OCI-LY3 (cell line): ENCODE measurements at regions not wholly inside any gene's neighbourhood (a gene's known extent, or its start where the extent isn't known, plus 50 kb on each side); places are given as distances from the start of the nearest gene placed in this dataset.

Source experiments
- EZH2phosphoT487 ChIP-seq: fragments of 200-600 bp; shearing (Covaris generic); IDR thresholded peaks from 2 replicates; pipeline ENCODE4 v1.6.1; 2018; ENCODE audit warnings: antibody characterized with exemption, mixed run types, low read depth
- TF ChIP-seq, protein P1 (sequence below): fragments of 200-600, 300-600 bp; sonication (generic); IDR thresholded peaks from 2 replicates; pipeline ENCODE4 v1.5.1; 2014; ENCODE audit warnings: antibody characterized with exemption, low read length, low read depth

- TF ChIP-seq, protein P1, sequence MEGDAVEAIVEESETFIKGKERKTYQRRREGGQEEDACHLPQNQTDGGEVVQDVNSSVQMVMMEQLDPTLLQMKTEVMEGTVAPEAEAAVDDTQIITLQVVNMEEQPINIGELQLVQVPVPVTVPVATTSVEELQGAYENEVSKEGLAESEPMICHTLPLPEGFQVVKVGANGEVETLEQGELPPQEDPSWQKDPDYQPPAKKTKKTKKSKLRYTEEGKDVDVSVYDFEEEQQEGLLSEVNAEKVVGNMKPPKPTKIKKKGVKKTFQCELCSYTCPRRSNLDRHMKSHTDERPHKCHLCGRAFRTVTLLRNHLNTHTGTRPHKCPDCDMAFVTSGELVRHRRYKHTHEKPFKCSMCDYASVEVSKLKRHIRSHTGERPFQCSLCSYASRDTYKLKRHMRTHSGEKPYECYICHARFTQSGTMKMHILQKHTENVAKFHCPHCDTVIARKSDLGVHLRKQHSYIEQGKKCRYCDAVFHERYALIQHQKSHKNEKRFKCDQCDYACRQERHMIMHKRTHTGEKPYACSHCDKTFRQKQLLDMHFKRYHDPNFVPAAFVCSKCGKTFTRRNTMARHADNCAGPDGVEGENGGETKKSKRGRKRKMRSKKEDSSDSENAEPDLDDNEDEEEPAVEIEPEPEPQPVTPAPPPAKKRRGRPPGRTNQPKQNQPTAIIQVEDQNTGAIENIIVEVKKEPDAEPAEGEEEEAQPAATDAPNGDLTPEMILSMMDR: no peak
- TF ChIP-seq EZH2phosphoT487: no peak
Measured at GRCh38 chr6:74075896-74076295, 379.9 kb downstream of the CD109 start.
